ENCODE measurements at regions not wholly inside any gene's neighbourhood (a gene's known extent, or its start where the extent isn't known, plus 50 kb on each side); places are given as distances from the start of the nearest gene placed in this dataset.

- intact Hi-C loops (cut with micrococcal nuclease): no loop called here
- no peak for ATAC-seq
- POLR2A ChIA-PET: no interaction called here
These were observed 210.4 kb upstream of the N4BP1 start for GRCh38 chr16:48820379-48820778.

More at GRCh38 chr16:48820379-48820778, 210.4 kb upstream of the N4BP1 start:
- Histone ChIP-seq H3K27ac (ENCODE audit: low read depth, low read length) (no peak overlapping the region), H3K79me2 (ENCODE audit: insufficient read depth, low read length) (no peaks in the 10 kb centered on the region), H3K36me3 (ENCODE audit: control insufficient read depth in 1 of 2, insufficient read depth in 2 of 2, low read length in 2 of 2) (no peaks in the 10 kb centered on the region), H3K4me3 (replicated peaks in 1 of 2; ENCODE audit: low read depth in 1 of 2, low read length in 2 of 2) (no peak overlapping the region), H3K9ac (ENCODE audit: low read length) (no peak overlapping the region), H3K9me2 (ENCODE audit: insufficient read depth) (no peaks in the 10 kb centered on the region), H3K9me3 (ENCODE audit: control insufficient read depth in 1 of 2, insufficient read depth in 1 of 2, low read depth in 1 of 2, low read length in 2 of 2) (no peaks in the 10 kb centered on the region), H3K4me2 (ENCODE audit: low read length) (no peak overlapping the region), H2AFZ (ENCODE audit: low read depth, low read length, poor library complexity, severe bottlenecking) (no peak overlapping the region), H4K20me1 (ENCODE audit: insufficient read depth) (no peaks in the 10 kb centered on the region), H3K4me1 (ENCODE audit: control insufficient read depth in 1 of 2, insufficient read depth in 2 of 2, low read length in 2 of 2) (no peaks in the 10 kb centered on the region), H3K27me3 (ENCODE audit: insufficient read depth, low read length) (peaks cover 18% of the 10 kb centered on the region; the same call in 1 of the 2 replicates)
- RAD21 ChIA-PET (ENCODE audit: low non-redundant PET in 1 of 2, low total read pairs in 2 of 2, uncharacterized antibody in 2 of 2, unreplicated experiment in 2 of 2): no interaction called here
- CTCF ChIA-PET: no interaction called here
- no peak for TF ChIP-seq FOSL1 (IDR thresholded peaks at IDR 0.05; ENCODE audit: low read depth)
- TF ChIP-seq SP1 (IDR thresholded peaks at IDR 0.05; ENCODE audit: low read depth): no peak
- TF ChIP-seq ZNF274 (IDR thresholded peaks at IDR 0.05; ENCODE audit: low read depth, low read length): no peak
- TF ChIP-seq SIN3A (IDR thresholded peaks at IDR 0.05; ENCODE audit: low read depth): no peak
- no peak for TF ChIP-seq ZFX (IDR thresholded peaks at IDR 0.05)
- TF ChIP-seq MAX (IDR thresholded peaks at IDR 0.05): no peak
- TF ChIP-seq RAD21 (IDR thresholded peaks at IDR 0.05; ENCODE audit: low read depth): no peak
- TF ChIP-seq POLR2A (IDR thresholded peaks at IDR 0.05; ENCODE audit: borderline replicate concordance, extremely low read depth, insufficient read depth, insufficient read length): no peak
- TF ChIP-seq CBX3 (IDR thresholded peaks at IDR 0.05; ENCODE audit: low read depth): no peak
- TF ChIP-seq EZH2 (IDR thresholded peaks at IDR 0.05): no peak
- TF ChIP-seq EZH2phosphoT487 (IDR thresholded peaks at IDR 0.05; ENCODE audit: borderline replicate concordance): no peak
- TF ChIP-seq, protein P1, sequence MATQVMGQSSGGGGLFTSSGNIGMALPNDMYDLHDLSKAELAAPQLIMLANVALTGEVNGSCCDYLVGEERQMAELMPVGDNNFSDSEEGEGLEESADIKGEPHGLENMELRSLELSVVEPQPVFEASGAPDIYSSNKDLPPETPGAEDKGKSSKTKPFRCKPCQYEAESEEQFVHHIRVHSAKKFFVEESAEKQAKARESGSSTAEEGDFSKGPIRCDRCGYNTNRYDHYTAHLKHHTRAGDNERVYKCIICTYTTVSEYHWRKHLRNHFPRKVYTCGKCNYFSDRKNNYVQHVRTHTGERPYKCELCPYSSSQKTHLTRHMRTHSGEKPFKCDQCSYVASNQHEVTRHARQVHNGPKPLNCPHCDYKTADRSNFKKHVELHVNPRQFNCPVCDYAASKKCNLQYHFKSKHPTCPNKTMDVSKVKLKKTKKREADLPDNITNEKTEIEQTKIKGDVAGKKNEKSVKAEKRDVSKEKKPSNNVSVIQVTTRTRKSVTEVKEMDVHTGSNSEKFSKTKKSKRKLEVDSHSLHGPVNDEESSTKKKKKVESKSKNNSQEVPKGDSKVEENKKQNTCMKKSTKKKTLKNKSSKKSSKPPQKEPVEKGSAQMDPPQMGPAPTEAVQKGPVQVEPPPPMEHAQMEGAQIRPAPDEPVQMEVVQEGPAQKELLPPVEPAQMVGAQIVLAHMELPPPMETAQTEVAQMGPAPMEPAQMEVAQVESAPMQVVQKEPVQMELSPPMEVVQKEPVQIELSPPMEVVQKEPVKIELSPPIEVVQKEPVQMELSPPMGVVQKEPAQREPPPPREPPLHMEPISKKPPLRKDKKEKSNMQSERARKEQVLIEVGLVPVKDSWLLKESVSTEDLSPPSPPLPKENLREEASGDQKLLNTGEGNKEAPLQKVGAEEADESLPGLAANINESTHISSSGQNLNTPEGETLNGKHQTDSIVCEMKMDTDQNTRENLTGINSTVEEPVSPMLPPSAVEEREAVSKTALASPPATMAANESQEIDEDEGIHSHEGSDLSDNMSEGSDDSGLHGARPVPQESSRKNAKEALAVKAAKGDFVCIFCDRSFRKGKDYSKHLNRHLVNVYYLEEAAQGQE (IDR thresholded peaks at IDR 0.05; ENCODE audit: low read depth): no peak
- no peak for TF ChIP-seq ELF1 (IDR thresholded peaks at IDR 0.05; ENCODE audit: borderline replicate concordance, low read depth)
- no TSS peak for BruUV-seq (replicated peaks)
- DNase-seq (ENCODE audit: low read depth, low spot score): no peak
